Pancreas (tissue), 10 donors: ENCODE measurements at regions not wholly inside any gene's neighbourhood (a gene's known extent, or its start where the extent isn't known, plus 50 kb on each side); places are given as distances from the start of the nearest gene placed in this dataset.

ENCODE experiments used
- ATAC-seq, 4 donors: fragments of 200-7000 bp; cut with Tn5 transposase; one replicate each; pipeline versions ENCODE4 v1.8.0 to v1.9.1; 2020; ENCODE audit warnings: mild to moderate bottlenecking in 4 of 4, moderate library complexity in 4 of 4
- DNase-seq, 6 donors: peaks; one replicate each; pipeline ENCODE4 v3.0.0-alpha.2; 2020
- FAIRE-seq: peaks from 2 replicates; lab custom pipeline; 2012; peaks lifted over from hg19 to GRCh38; lab: Jason Lieb, UNC
- H3K27ac ChIP-seq, 4 donors: fragments of 200-600 bp; sonication (generic); 1 replicate in 3 of 4; 2 replicates in 1 of 4; pipeline versions ENCODE4 v1.5.0 to v1.8.0; 2020
- H3K27me3 ChIP-seq, 4 donors: fragments of 200-600 bp; one replicate each; pipeline ENCODE4 v1.8.0; 2021
- H3K36me3 ChIP-seq, 3 donors: fragments of 200-600 bp; sonication (generic) in 1 of 3; one replicate each; pipeline versions ENCODE4 v1.5.0 to v1.8.0; 2020 to 2021
- H3K4me1 ChIP-seq, 3 donors: fragments of 200-600 bp; one replicate each; pipeline ENCODE4 v1.8.0; 2021
- H3K4me3 ChIP-seq, 4 donors: fragments of 200-600 bp; sonication (generic) in 2 of 4; one replicate each; pipeline versions ENCODE4 v1.5.0 to v1.8.0; 2020 to 2021
- H3K9me3 ChIP-seq, 4 donors: fragments of 200-600 bp; one replicate each; pipeline ENCODE4 v1.8.0; 2021
- CTCF ChIP-seq, 4 donors: fragments of 200-600 bp; sonication (generic) in 3 of 4; IDR thresholded peaks; one replicate each; pipeline versions ENCODE4 v1.5.0 to v1.8.0; 2021; ENCODE audit warnings: antibody characterized with exemption in 4 of 4
- WGBS, 2 donors: extraction: QIAGEN DNeasy Blood & Tissue Kit; methylation state at CpG; one replicate each; pipeline ENCODE4 v1.1.7; 2013; 5-methylcytosine and 5-hydroxymethylcytosine counted together
- intact Hi-C, 3 donors: fragments of 100-400 bp; cut with DNase I; formaldehyde crosslinking; loops; one replicate each; pipeline versions ENCODE4 v1.11.1 to v1.14.2; 2022
- donor health status: healthy with polysubstance abuse.
- donor health status: DM: no; HTN: no; CAD: no; lungs with moderate emphysema.
- donor health status: DM: no; HTN: no; CAD: no.
- donor health status: control.
- donor health status: control.
- donor health status: Bipolar disorder and iron deficiency.
- donor health status: DM: yes; HTN: yes; CAD: no.
- donor health status: DM: no; HTN: no; CAD: no.
- donor health status: DM: no; HTN: no; CAD: no.
- donor health status: DM: yes; HTN: yes; CAD: no.

GRCh38 chr5:175803736-175804454, 67.5 kb upstream of the CPLX2 start:
- H3K9me3 ChIP-seq, result no peaks in the 10 kb centered on the region
- 53 to 62% methylated on average over 8 of the region's 8 CpGs for WGBS, 2 donors
- no peaks in the 10 kb centered on the region for H3K36me3 ChIP-seq
- FAIRE-seq (no peak), ATAC-seq (no peak), DNase-seq (no peak)
- peaks cover 0 to 22% (median 0%) of the 10 kb centered on the region in 4 donors for H3K27me3 ChIP-seq
- no peak overlapping the region for H3K4me3 ChIP-seq
- H3K4me1 ChIP-seq, result no peaks in the 10 kb centered on the region
- TF ChIP-seq CTCF (IDR thresholded peaks at IDR 0.05), result no peak
- intact Hi-C loops, result no loop called here
- no peak overlapping the region for H3K27ac ChIP-seq

- Histone ChIP-seq H3K36me3 (no peaks in the 10 kb centered on the region), H3K27ac (no peak overlapping the region), H3K27me3 (peaks cover 0 to 14% (median 0%) of the 10 kb centered on the region in 4 donors), H3K4me1 (no peaks in the 10 kb centered on the region), H3K9me3 (no peaks in the 10 kb centered on the region), H3K4me3 (no peak overlapping the region)
- 46 to 59% methylated on average over 12 of the region's 12 CpGs for WGBS, 2 donors
- intact Hi-C loops, result no loop called here
- TF ChIP-seq CTCF (IDR thresholded peaks at IDR 0.05), result no peak
- FAIRE-seq (no peak), ATAC-seq (no peak), DNase-seq (no peak)
Measured at GRCh38 chr5:175805256-175806011, 65.9 kb upstream of the CPLX2 start.

GRCh38 chr5:175808711-175809110, 62.7 kb upstream of the CPLX2 start:
- no peaks in the 10 kb centered on the region for H3K36me3 ChIP-seq
- no peak for TF ChIP-seq CTCF (IDR thresholded peaks at IDR 0.05)
- FAIRE-seq, result no peak
- H3K27me3 ChIP-seq, result no peaks in the 10 kb centered on the region
- no peak for DNase-seq
- ATAC-seq, result no peak
- no peaks in the 10 kb centered on the region for H3K4me1 ChIP-seq
- intact Hi-C loops, result no loop called here
- WGBS, 2 donors, result 76 to 88% methylated on average over 6 of the region's 6 CpGs
- H3K4me3 ChIP-seq, result no peak overlapping the region
- H3K27ac ChIP-seq, result no peak overlapping the region
- H3K9me3 ChIP-seq, result no peaks in the 10 kb centered on the region

GRCh38 chr5:175809531-175810121, 61.8 kb upstream of the CPLX2 start:
- Histone ChIP-seq H3K9me3 (no peaks in the 10 kb centered on the region), H3K36me3 (no peaks in the 10 kb centered on the region), H3K4me3 (no peak overlapping the region), H3K27ac (no peak overlapping the region), H3K27me3 (no peaks in the 10 kb centered on the region), H3K4me1 (no peaks in the 10 kb centered on the region)
- intact Hi-C loops, result no loop called here
- no peak for ATAC-seq
- no peak for FAIRE-seq
- DNase-seq, result no peak
- WGBS, 2 donors, result 39 to 47% methylated on average over 14 of the region's 14 CpGs
- TF ChIP-seq CTCF (IDR thresholded peaks at IDR 0.05), result no peak
